ENCODE measurements at regions not wholly inside any gene's neighbourhood (a gene's known extent, or its start where the extent isn't known, plus 50 kb on each side); places are given as distances from the start of the nearest gene placed in this dataset.

GRCh38 chr6:48553467-48554189 is 442.6 kb upstream of the PTCHD4 start:
- no peak for TF ChIP-seq CTCF (IDR thresholded peaks at IDR 0.05)
- no peak for TF ChIP-seq POLR2A (IDR thresholded peaks at IDR 0.05)
- TF ChIP-seq POLR2AphosphoS5 (IDR thresholded peaks at IDR 0.05): no peak

Data from gastroesophageal sphincter (tissue), 3 donors.